K562 (cell line): ENCODE measurements at regions not wholly inside any gene's neighbourhood (a gene's known extent, or its start where the extent isn't known, plus 50 kb on each side); places are given as distances from the start of the nearest gene placed in this dataset.

Experiments used
- CBFA2T2 ChIP-seq: fragments of 450-650 bp; conservative IDR thresholded peaks from 2 replicates; pipeline ENCODE4 v1.6.1; 2017; ENCODE audit warnings: mild to moderate bottlenecking
- CBX5 ChIP-seq: IDR thresholded peaks from 2 replicates; pipeline ENCODE4 v1.6.1; 2014; ENCODE audit warnings: low read depth, borderline replicate concordance
- CHCHD3 ChIP-seq: fragments of 250-450 bp; sonication (Bioruptor Pico); IDR thresholded peaks from 2 replicates; pipeline ENCODE4 v2.1.2; 2022; ENCODE audit warnings: mild to moderate bottlenecking
- ELK3 ChIP-seq: fragments of 450-650 bp; formaldehyde crosslinking; IDR thresholded peaks from 2 replicates; pipeline ENCODE4 v1.4.0; 2020; ENCODE audit warnings: mild to moderate bottlenecking
- HNRNPUL1 ChIP-seq: fragments of 200-400 bp; formaldehyde crosslinking; IDR thresholded peaks from 2 replicates; pipeline ENCODE4 v1.6.1; 2017; ENCODE audit warnings: low read length
- MGA ChIP-seq: fragments of 450-650 bp; IDR thresholded peaks from 2 replicates; pipeline ENCODE4 v1.6.1; 2016; ENCODE audit warnings: mild to moderate bottlenecking, moderate library complexity
- PREB ChIP-seq: sonication (generic); formaldehyde crosslinking; IDR thresholded peaks from 2 replicates; pipeline ENCODE4 v1.8.1; 2023; ENCODE audit warnings: mild to moderate bottlenecking, missing genetic modification reagents
- TFE3 ChIP-seq: fragments of 450-650 bp; formaldehyde crosslinking; IDR thresholded peaks from 2 replicates; pipeline ENCODE4 v1.4.0; 2020; ENCODE audit warnings: mild to moderate bottlenecking, mixed read lengths
- ZBTB7A ChIP-seq: IDR thresholded peaks from 2 replicates; pipeline ENCODE4 v1.6.1; 2011; ENCODE audit warnings: low read depth, mild to moderate bottlenecking, low read length, moderate library complexity, borderline replicate concordance; ENCODE audit not compliant: control insufficient read depth
- ZNF395 ChIP-seq: fragments of 200-800 bp; sonication (Bioruptor generic); IDR thresholded peaks from 2 replicates; pipeline ENCODE4 v1.6.1; 2017; ENCODE audit warnings: missing genetic modification characterization, missing compliant biosample characterization

- TF ChIP-seq PREB (CRISPR knock-in tag) (0 out of 2 replicates have a peak, but pooled peaks have one; percentile 25), ZNF395 (CRISPR knock-in tag) (peak; percentile 74), HNRNPUL1 (no peak), CHCHD3 (CRISPR knock-in tag) (no peak), CBX5 (no peak), ZBTB7A (peak; percentile 52), MGA (peak; percentile 93), CBFA2T2 (0 out of 2 replicates have a peak, but pooled peaks have one; percentile 29), TFE3 (CRISPR knock-in tag) (no peak), ELK3 (no peak)
These were observed 175.7 kb upstream of the HAAO start (continued) for GRCh38 chr2:42967959-42968674.
